HL-60/S4 treated with phorbol 12-myristate 13-acetate at 8.2 ng/mL for 4 days and 3 days (cell line): ENCODE measurements at regions not wholly inside any gene's neighbourhood (a gene's known extent, or its start where the extent isn't known, plus 50 kb on each side); places are given as distances from the start of the nearest gene placed in this dataset.

Experiments
- in situ Hi-C: fragments of 300-500 bp; cut with MboI; formaldehyde crosslinking; loops from 2 replicates; pipeline ENCODE4 v1.15.0; 2022; ENCODE audit warnings: low sequenced_read_pairs

GRCh38 chr4:153127760-153128494 lies 76.3 kb upstream of the TRIM2 start:
- in situ Hi-C loops: no loop called here

GRCh38 chr4:153131596-153131995 lies 72.6 kb upstream of the TRIM2 start:
- in situ Hi-C loops: no loop called here

- in situ Hi-C loops: no loop called here
These were observed 67.1 kb upstream of the TRIM2 start for GRCh38 chr4:153137159-153137558.

DNA sequence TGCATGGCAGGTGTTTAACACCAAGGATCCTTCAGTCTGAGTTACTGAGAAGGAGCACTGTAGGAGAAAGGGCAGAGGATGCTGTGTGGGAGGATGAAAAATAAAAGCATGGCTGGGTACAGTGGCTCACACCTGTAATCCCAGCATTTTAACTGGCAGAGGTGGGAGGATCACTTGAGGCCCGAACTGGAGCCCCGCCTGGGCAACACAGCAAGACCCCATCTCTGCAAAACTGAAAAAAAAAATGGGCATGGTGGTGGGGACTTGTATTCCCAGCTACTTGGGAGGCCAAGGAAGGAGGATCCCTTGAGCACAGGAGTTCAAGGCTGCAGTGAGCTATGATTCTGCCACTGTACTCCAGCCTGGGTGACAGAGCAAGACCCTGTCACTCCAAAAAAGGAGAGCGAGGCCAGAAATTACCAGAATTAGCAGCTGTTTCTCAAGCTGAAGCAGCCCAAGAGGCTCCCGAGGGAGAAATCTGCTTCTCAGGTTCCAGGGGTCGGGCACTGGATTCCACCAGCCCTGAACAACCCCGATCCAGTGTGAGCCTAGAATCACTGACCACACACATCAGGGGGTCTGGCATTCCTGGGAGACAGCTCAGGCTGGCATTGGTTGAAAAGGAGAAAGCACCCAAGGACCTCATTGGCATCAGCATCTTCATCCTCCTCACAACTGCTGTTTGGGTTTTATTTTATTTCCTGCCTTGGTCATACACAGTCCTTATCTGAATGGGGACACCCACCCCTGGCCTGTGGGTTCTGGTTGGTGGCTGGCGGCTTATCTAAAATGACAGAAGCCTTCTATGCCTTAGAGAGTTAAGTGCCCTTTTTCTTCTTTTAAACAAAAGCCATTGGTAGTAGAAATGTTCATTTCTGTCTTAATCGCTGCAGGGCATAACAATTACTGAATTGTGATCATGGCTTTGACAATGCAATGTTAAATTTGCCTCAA lies 66.3 kb upstream of the TRIM2 start:
- in situ Hi-C loops: no loop called here

DNA sequence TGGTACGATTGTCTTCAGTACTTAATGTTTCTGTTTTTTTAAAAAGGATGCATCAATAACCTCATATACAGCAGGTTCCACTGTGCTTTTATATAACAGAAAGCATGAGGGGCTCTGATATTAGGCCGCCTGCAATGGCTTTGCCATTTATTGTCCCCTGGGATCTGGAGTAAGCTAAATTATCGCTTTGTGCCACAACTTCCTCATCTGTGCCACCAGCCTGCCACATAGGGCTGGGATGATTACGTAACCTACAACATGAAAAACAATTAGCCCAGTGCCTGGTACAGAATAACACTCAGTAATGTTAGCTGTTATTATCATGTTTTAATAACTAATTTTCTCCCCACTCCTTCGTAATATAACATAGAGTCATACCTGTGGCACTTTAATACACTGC lies 65.5 kb upstream of the TRIM2 start:
- in situ Hi-C loops: no loop called here

- in situ Hi-C loops: loop anchor here (10.0 kb wide), 1 partner anchor 185 kb away; no protein-coding TSS in a partner anchor
These were observed 63.9 kb upstream of the TRIM2 start for GRCh38 chr4:153140294-153140693.

GRCh38 chr4:153141238-153141637 lies 63.0 kb upstream of the TRIM2 start:
- in situ Hi-C loops: loop anchor here (10.0 kb wide), 1 partner anchor 184 kb away; no protein-coding TSS in a partner anchor

DNA sequence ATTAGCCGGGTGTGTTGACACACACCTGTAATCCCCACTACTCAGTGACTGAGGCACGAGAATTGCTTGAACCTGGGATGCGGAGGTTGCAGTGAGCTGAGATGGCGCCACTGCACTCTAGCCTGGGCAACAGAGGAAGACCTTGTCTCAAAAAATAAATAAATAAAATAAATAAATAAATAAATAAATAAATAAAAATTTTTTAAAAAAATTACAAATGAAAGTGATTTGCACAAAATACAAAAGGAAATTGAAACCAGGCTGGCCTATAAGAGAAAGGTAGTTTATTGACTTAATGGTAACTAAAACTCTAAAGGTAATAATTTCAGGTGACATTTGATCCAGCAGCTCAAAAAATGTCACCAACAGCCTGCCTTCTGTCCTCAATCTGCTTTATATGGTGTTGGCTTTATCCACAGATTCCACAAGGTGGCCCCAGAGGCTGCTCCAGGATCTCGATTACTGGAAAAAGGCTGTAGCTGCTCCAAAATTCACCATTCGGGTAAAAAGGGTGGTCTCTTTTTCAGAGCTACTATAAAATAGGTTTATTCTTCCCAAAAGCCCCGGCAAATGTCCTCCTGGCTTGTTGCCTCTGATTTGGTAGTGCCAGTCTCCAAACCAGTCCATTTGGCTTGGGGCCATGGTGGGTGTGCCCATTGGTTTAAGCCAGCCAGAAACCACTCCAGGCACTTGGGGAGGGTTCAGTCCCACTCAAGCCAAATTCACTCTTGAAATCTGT lies 61.4 kb upstream of the TRIM2 start:
- in situ Hi-C loops: loop anchor here (10.0 kb wide), 1 partner anchor 182 kb away; no protein-coding TSS in a partner anchor

- in situ Hi-C loops: loop anchor here (10.0 kb wide), 1 partner anchor 181 kb away; no protein-coding TSS in a partner anchor
These were observed 60.5 kb upstream of the TRIM2 start for GRCh38 chr4:153143527-153144348.

- in situ Hi-C loops: loop anchor here (10.0 kb wide), 1 partner anchor 179 kb away; no protein-coding TSS in a partner anchor
These were observed 58.2 kb upstream of the TRIM2 start for GRCh38 chr4:153146031-153146430.

GRCh38 chr4:153146961-153147360 lies 57.3 kb upstream of the TRIM2 start:
- in situ Hi-C loops: loop anchor here (10.0 kb wide), 1 partner anchor 178 kb away; no protein-coding TSS in a partner anchor

GRCh38 chr4:153148791-153149190 lies 55.5 kb upstream of the TRIM2 start:
- in situ Hi-C loops: loop anchor here (10.0 kb wide), 1 partner anchor 176 kb away; no protein-coding TSS in a partner anchor

DNA sequence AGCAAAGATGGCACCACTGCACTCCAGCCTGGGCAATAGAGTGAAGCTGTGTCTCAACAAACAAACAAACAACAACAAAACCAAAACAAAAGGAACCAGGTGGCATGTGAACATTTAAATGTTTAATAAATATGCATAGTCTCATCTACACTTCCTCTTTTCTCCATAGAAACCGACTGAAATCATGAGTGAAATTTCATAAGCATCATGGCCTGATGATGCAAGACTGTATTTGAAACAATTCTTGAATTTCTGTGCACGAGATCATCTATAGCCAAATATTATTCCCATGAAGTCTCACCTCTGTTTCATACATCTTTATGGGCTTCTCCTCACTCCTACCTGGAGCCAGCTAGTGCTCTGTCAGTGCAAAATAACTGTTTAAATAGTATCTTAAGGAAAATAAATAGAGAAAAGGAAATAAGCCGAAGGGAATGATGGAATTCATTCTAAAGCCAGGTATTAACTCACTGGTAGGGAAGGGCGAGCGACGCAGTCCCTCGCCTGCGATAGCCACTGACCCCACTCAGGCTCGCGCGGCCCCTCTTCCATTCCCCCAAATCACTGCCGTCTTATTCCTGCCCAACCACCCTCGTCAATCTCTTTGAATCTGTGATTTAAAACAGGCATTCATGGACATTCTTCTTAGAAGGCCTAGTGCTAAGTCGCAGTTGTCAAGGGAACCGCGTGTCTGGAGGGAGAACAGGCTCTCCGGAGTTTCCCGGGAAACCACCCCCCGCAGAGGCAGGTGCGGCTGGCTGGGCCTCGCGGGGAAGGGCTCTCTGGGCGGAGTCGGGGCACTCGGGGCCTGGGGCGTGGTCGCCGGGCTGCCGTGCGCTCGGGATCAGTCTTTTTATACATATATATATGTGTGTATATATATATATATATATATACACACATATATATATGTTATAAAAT lies 52.4 kb upstream of the TRIM2 start:
- in situ Hi-C loops: no loop called here

- in situ Hi-C loops: no loop called here
These were observed 51.5 kb upstream of the TRIM2 start for GRCh38 chr4:153152501-153153338.

DNA sequence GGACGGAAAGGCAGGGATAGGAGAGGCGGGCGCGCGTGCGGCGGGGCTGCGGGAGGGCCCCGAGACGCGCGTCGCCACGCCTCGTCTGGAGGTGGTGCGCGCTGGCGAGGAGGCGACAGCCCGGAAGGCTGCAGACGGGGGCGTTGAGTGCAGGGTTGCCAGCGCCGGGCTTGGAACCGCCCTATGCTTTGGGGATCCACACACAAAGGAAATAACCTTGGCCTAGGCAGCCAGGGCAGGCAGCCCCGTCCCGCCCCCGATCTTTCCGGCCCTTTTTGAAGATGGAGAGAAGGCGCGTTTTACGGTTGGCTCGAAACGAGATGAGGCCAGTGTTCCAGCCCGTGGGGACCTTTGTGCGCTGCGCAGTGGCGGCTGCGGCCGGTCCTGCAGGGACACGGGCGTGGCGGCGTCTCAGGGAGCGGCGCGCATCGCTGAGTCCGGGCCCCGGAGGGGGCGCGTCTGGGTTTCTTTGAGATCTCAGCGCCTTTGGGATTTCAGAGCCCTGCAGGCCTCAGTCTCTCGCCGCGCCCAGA lies 50.8 kb upstream of the TRIM2 start:
- in situ Hi-C loops: no loop called here

GRCh38 chr4:153154007-153154975 lies 50.0 kb upstream of the TRIM2 start:
- in situ Hi-C loops: no loop called here
